Testis (tissue), 2 donors: ENCODE measurements at regions not wholly inside any gene's neighbourhood (a gene's known extent, or its start where the extent isn't known, plus 50 kb on each side); places are given as distances from the start of the nearest gene placed in this dataset.

Experiments
- DNase-seq: peaks from one replicate; pipeline ENCODE4 v3.0.0-alpha.2; 2019
- H3K27ac ChIP-seq, 2 donors: fragments of 200-600 bp; sonication (generic); one replicate each; pipeline ENCODE4 v1.5.1; 2019
- H3K27me3 ChIP-seq: fragments of 200-600 bp; sonication (generic); one replicate; pipeline ENCODE4 v1.5.1; 2019
- H3K36me3 ChIP-seq: fragments of 200-600 bp; sonication (generic); one replicate; pipeline ENCODE4 v1.5.1; 2017; ENCODE audit warnings: low read depth; ENCODE audit errors: missing control alignments
- H3K4me1 ChIP-seq: fragments of 200-600 bp; sonication (generic); one replicate; pipeline ENCODE4 v1.5.1; 2019
- H3K4me3 ChIP-seq, 2 donors: fragments of 200-600 bp; sonication (generic); one replicate each; pipeline ENCODE4 v1.5.1; 2017 to 2019
- H3K9me3 ChIP-seq: fragments of 200-600 bp; sonication (generic); one replicate; pipeline ENCODE4 v1.5.1; 2017
- POLR2A ChIP-seq: fragments of 450-650 bp; IDR thresholded peaks from one replicate; pipeline ENCODE4 v1.6.1; 2017; ENCODE audit warnings: antibody characterized with exemption, mild to moderate bottlenecking, moderate library complexity
- WGBS, 2 donors: methylation state at CpG; one replicate each; pipeline ENCODE4 v1.1.5; 2018; 5-methylcytosine and 5-hydroxymethylcytosine counted together
- intact Hi-C: fragments of 100-400 bp; cut with DNase I; formaldehyde crosslinking; loops from one replicate; pipeline ENCODE4 v1.15.1; 2023; ENCODE audit warnings: low total_unique reads
- TF ChIP-seq, protein P1 (sequence below), 3 experiments: fragments of 450-650 bp in 2 of 3; fragments of 200-600 bp in 1 of 3; sonication (generic) in 1 of 3; IDR thresholded peaks; one replicate each; pipeline ENCODE4 v1.5.1; 2016 to 2019; ENCODE audit warnings: antibody characterized with exemption in 3 of 3, mild to moderate bottlenecking in 2 of 3, moderate library complexity in 1 of 3

GRCh38 chr13:99663908-99664307 is 162.6 kb downstream of the TM9SF2 start:
- H3K9me3 ChIP-seq: no peaks in the 10 kb centered on the region
- intact Hi-C loops: no loop called here
- no peaks in the 10 kb centered on the region for H3K4me1 ChIP-seq
- TF ChIP-seq, protein P1, sequence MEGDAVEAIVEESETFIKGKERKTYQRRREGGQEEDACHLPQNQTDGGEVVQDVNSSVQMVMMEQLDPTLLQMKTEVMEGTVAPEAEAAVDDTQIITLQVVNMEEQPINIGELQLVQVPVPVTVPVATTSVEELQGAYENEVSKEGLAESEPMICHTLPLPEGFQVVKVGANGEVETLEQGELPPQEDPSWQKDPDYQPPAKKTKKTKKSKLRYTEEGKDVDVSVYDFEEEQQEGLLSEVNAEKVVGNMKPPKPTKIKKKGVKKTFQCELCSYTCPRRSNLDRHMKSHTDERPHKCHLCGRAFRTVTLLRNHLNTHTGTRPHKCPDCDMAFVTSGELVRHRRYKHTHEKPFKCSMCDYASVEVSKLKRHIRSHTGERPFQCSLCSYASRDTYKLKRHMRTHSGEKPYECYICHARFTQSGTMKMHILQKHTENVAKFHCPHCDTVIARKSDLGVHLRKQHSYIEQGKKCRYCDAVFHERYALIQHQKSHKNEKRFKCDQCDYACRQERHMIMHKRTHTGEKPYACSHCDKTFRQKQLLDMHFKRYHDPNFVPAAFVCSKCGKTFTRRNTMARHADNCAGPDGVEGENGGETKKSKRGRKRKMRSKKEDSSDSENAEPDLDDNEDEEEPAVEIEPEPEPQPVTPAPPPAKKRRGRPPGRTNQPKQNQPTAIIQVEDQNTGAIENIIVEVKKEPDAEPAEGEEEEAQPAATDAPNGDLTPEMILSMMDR (IDR thresholded peaks at IDR 0.05): no peak
- no peak for TF ChIP-seq POLR2A
- no peaks in the 10 kb centered on the region for H3K36me3 ChIP-seq
- no peaks in the 10 kb centered on the region for H3K27me3 ChIP-seq
- WGBS, 2 donors: 82 to 92% methylated on average over 2 of the region's 2 CpGs
- no peak for DNase-seq
- H3K4me3 ChIP-seq: no peak overlapping the region
- no peak overlapping the region for H3K27ac ChIP-seq

DNA sequence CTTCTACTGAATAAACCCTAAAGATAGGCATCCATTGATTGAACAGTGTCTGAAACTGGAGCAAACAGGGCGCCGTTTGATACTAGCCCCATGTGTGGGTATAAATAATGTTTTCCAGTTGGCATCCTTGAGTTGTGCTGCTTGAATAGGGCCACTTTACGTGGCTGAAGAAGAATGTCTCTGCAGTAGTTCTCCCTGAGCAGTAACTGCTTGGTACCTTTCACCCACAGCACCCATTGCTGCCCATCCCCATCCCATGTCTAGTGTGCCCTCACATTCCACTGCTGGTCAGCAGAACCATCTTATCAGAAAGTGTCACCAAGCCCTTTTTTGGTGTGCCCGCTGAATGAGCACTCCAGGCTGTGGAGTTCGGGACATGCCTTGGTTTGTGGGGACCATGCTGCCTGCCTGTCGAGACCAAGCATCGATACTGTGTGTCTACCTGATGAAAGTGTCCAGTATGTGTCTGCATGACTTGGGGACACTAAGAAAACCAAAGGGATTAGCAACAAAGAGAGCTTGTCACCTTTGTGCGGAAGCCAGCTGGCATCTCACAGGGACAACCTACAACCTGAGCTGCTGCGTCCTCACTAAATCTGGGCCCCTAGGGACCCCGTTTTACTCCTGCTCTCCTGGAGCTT is 162.0 kb downstream of the TM9SF2 start:
- Histone ChIP-seq H3K27ac (no peak overlapping the region), H3K27me3 (no peaks in the 10 kb centered on the region), H3K9me3 (no peaks in the 10 kb centered on the region), H3K4me3 (no peak overlapping the region), H3K4me1 (no peaks in the 10 kb centered on the region), H3K36me3 (no peaks in the 10 kb centered on the region)
- WGBS, 2 donors: 87 to 96% methylated on average over 7 to 10 of the region's 10 CpGs
- TF ChIP-seq, protein P1 (IDR thresholded peaks at IDR 0.05): no peak
- TF ChIP-seq POLR2A: no peak
- no peak for DNase-seq
- intact Hi-C loops: no loop called here

DNA sequence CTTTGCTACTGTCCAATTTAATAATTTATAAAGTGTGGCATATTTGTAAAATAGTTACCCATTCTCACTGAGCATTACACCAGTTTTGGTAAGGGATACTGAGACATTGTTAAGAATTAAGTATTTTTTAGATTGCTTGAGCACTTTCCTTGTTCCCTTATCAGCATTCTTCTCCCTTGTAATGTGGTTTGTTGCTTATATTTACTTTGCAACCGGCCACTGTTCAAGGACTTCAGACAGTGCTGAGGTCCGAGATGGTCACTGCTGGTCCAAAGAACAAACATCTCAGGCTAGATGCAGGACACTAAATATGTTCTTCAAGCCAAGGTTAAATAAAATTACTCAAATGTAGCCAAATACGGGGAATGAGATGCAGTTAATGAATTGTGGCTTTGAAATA is 161.4 kb downstream of the TM9SF2 start:
- H3K27ac ChIP-seq: no peak overlapping the region
- DNase-seq: no peak
- H3K4me3 ChIP-seq: no peak overlapping the region
- no peaks in the 10 kb centered on the region for H3K36me3 ChIP-seq
- peaks cover 3% of the 10 kb centered on the region for H3K4me1 ChIP-seq
- no peaks in the 10 kb centered on the region for H3K9me3 ChIP-seq
- TF ChIP-seq POLR2A: no peak
- TF ChIP-seq, protein P1 (IDR thresholded peaks at IDR 0.05): no peak
- WGBS, 2 donors: 34 to 70% methylated on average over 3 of the region's 3 CpGs
- intact Hi-C loops: no loop called here
- no peaks in the 10 kb centered on the region for H3K27me3 ChIP-seq

DNA sequence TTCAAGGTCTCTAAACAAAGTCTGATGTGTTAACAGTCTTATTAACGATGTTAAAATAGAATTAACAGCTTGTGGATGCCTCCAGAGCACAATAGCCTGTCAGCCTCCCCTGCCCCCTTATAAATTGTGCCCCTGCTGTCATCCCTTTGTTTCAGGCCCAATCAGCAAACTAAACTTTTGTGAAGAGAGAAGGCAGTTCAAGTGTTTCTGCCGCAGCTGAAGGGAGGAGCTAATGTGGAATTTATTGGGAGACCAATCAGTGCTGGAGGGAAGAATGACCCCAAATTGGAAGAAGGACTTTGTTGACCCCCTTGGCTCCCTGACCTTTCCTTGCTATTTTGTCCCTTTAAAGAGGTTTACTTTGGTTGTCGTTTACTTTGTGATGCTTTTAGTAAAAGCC is 160.5 kb downstream of the TM9SF2 start:
- TF ChIP-seq, protein P1 (IDR thresholded peaks at IDR 0.05): no peak
- no peak for TF ChIP-seq POLR2A
- Histone ChIP-seq H3K27me3 (no peaks in the 10 kb centered on the region), H3K9me3 (no peaks in the 10 kb centered on the region), H3K4me3 (no peak overlapping the region), H3K27ac (no peak overlapping the region), H3K4me1 (peaks cover 4% of the 10 kb centered on the region), H3K36me3 (no peaks in the 10 kb centered on the region)
- WGBS, 2 donors: 85 to 95% methylated on average over 3 of the region's 3 CpGs
- intact Hi-C loops: no loop called here
- DNase-seq: no peak

GRCh38 chr13:99659866-99660554 is 158.7 kb downstream of the TM9SF2 start:
- TF ChIP-seq POLR2A: no peak
- TF ChIP-seq, protein P1 (IDR thresholded peaks at IDR 0.05): no peak
- Histone ChIP-seq H3K27ac (no peak overlapping the region), H3K36me3 (no peaks in the 10 kb centered on the region), H3K4me1 (peaks cover 4% of the 10 kb centered on the region), H3K4me3 (no peak overlapping the region), H3K9me3 (no peaks in the 10 kb centered on the region), H3K27me3 (no peaks in the 10 kb centered on the region)
- 68 to 76% methylated on average over 11 of the region's 11 CpGs for WGBS, 2 donors
- intact Hi-C loops: loop anchor here (10.0 kb wide), 1 partner anchor 855 kb away; no protein-coding TSS in a partner anchor
- no peak for DNase-seq
